ENCODE measurements at regions not wholly inside any gene's neighbourhood (a gene's known extent, or its start where the extent isn't known, plus 50 kb on each side); places are given as distances from the start of the nearest gene placed in this dataset.

GRCh38 chr9:581673-582497 lies 259.6 kb upstream of the DMRT1 start:
- TF ChIP-seq EZH2 (IDR thresholded peaks at IDR 0.05; ENCODE audit: borderline replicate concordance, low read depth, low read length, severe bottlenecking) (no peak), POLR2AphosphoS5 (IDR thresholded peaks at IDR 0.05; ENCODE audit: insufficient read depth, low read depth, low read length) (no peak), CTCF (IDR thresholded peaks at IDR 0.05; ENCODE audit: extremely low read depth in 1 of 2, insufficient read depth in 1 of 2, low read depth in 1 of 2, low read length in 2 of 2) (peak in 1 of 2 donors; percentile 28), POLR2A (IDR thresholded peaks at IDR 0.05; ENCODE audit: low read depth, low read length) (no peak), MYC (IDR thresholded peaks at IDR 0.05; ENCODE audit: low read depth, low read length) (no peak), MAX (IDR thresholded peaks at IDR 0.05; ENCODE audit: insufficient read depth, insufficient read length) (no peak), FOS (IDR thresholded peaks at IDR 0.05; ENCODE audit: borderline replicate concordance, insufficient read depth, low read length) (no peak), JUN (IDR thresholded peaks at IDR 0.05; ENCODE audit: borderline replicate concordance, insufficient read depth, insufficient read length, low read depth) (no peak)

Data from endothelial cell of umbilical vein (primary cell).